HepG2 (cell line): ENCODE measurements at regions not wholly inside any gene's neighbourhood (a gene's known extent, or its start where the extent isn't known, plus 50 kb on each side); places are given as distances from the start of the nearest gene placed in this dataset.

Source experiments
- CEBPB ChIP-seq: IDR thresholded peaks from 2 replicates; pipeline ENCODE4 v1.6.1; 2011; ENCODE audit warnings: low read depth, low read length, improper control_type of control experiment, borderline replicate concordance
- ESRRA ChIP-seq: sonication (generic); formaldehyde crosslinking; IDR thresholded peaks from 2 replicates; pipeline ENCODE4 v1.5.1; 2020; ENCODE audit warnings: mild to moderate bottlenecking, low read depth, missing genetic modification reagents
- FUBP1 ChIP-seq: sonication (generic); formaldehyde crosslinking; IDR thresholded peaks from 2 replicates; pipeline ENCODE4 v1.5.1; 2020; ENCODE audit warnings: missing genetic modification reagents, mild to moderate bottlenecking, borderline replicate concordance
- POLR2AphosphoS5 ChIP-seq: IDR thresholded peaks from 2 replicates; pipeline ENCODE4 v1.6.1; 2012; ENCODE audit warnings: low read depth, low read length
- RAD21 ChIP-seq: fragments of 450-650 bp; formaldehyde crosslinking; IDR thresholded peaks from 2 replicates; pipeline ENCODE4 v1.5.0; 2020; ENCODE audit warnings: mild to moderate bottlenecking
- RCOR2 ChIP-seq: IDR thresholded peaks from 2 replicates; pipeline ENCODE4 v1.6.1; 2016; ENCODE audit warnings: missing biosample characterization, missing genetic modification reagents
- USF2 ChIP-seq, 2 experiments: sonication (generic) in 1 of 2; formaldehyde crosslinking in 1 of 2; IDR thresholded peaks; 2 replicates each; pipeline versions ENCODE4 v1.5.1 to v1.6.1; 2011 to 2020; ENCODE audit warnings: borderline replicate concordance in 1 of 2, low read depth in 1 of 2, low read length in 1 of 2, mild to moderate bottlenecking in 1 of 2, missing genetic modification reagents in 1 of 2, moderate library complexity in 1 of 2
- ZMYM3 ChIP-seq: sonication (generic); formaldehyde crosslinking; IDR thresholded peaks from 2 replicates; pipeline ENCODE4 v1.5.1; 2020; ENCODE audit warnings: mild to moderate bottlenecking, missing genetic modification reagents
- ZNF234 ChIP-seq: sonication (generic); formaldehyde crosslinking; conservative IDR thresholded peaks from 2 replicates; pipeline ENCODE4 v1.5.1; 2020; ENCODE audit warnings: mild to moderate bottlenecking, missing genetic modification reagents
- TF ChIP-seq, protein P1 (sequence below): sonication (generic); formaldehyde crosslinking; IDR thresholded peaks from 2 replicates; pipeline ENCODE4 v1.5.0; 2020; ENCODE audit warnings: mild to moderate bottlenecking, missing genetic modification reagents, borderline replicate concordance
- TF ChIP-seq, protein P2 (sequence below), 2 experiments: sonication (generic) in 1 of 2; formaldehyde crosslinking in 1 of 2; IDR thresholded peaks; 2 replicates each; pipeline versions ENCODE4 v1.4.0 to v1.6.1; 2016 to 2020; ENCODE audit warnings: borderline replicate concordance in 1 of 2, low read depth in 1 of 2, mild to moderate bottlenecking in 1 of 2, missing genetic modification reagents in 1 of 2

- TF ChIP-seq ZMYM3 (CRISPR knock-in tag) (no peak), RAD21 (CRISPR knock-in tag) (no peak), USF2 (IDR thresholded peaks at IDR 0.05; ENCODE audit: low read depth, low read length) (no peak), USF2 (CRISPR knock-in tag; IDR thresholded peaks at IDR 0.05; ENCODE audit: borderline replicate concordance) (no peak), CEBPB (no peak), RCOR2 (CRISPR knock-in tag) (no peak), POLR2AphosphoS5 (no peak), ZNF234 (CRISPR knock-in tag) (no peak), FUBP1 (CRISPR knock-in tag) (no peak), ESRRA (CRISPR knock-in tag) (no peak)
- TF ChIP-seq, protein P1, sequence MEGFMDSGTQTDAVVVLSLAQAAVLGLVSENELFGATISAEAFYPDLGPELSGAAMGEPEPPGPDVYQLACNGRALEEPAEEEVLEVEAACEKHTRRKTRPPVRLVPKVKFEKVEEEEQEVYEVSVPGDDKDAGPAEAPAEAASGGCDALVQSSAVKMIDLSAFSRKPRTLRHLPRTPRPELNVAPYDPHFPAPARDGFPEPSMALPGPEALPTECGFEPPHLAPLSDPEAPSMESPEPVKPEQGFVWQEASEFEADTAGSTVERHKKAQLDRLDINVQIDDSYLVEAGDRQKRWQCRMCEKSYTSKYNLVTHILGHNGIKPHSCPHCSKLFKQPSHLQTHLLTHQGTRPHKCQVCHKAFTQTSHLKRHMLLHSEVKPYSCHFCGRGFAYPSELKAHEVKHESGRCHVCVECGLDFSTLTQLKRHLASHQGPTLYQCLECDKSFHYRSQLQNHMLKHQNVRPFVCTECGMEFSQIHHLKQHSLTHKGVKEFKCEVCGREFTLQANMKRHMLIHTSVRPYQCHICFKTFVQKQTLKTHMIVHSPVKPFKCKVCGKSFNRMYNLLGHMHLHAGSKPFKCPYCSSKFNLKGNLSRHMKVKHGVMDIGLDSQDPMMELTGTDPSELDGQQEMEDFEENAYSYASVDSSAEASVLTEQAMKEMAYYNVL (CRISPR knock-in tag), result no peak
- TF ChIP-seq, protein P2, sequence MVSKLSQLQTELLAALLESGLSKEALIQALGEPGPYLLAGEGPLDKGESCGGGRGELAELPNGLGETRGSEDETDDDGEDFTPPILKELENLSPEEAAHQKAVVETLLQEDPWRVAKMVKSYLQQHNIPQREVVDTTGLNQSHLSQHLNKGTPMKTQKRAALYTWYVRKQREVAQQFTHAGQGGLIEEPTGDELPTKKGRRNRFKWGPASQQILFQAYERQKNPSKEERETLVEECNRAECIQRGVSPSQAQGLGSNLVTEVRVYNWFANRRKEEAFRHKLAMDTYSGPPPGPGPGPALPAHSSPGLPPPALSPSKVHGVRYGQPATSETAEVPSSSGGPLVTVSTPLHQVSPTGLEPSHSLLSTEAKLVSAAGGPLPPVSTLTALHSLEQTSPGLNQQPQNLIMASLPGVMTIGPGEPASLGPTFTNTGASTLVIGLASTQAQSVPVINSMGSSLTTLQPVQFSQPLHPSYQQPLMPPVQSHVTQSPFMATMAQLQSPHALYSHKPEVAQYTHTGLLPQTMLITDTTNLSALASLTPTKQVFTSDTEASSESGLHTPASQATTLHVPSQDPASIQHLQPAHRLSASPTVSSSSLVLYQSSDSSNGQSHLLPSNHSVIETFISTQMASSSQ (IDR thresholded peaks at IDR 0.05; ENCODE audit: low read depth), result no peak
- TF ChIP-seq, protein P2 (CRISPR knock-in tag; IDR thresholded peaks at IDR 0.05; ENCODE audit: borderline replicate concordance), result no peak
These were observed 790.3 kb downstream of the SLITRK5 start for GRCh38 chr13:88461272-88462009.
